SK-N-SH (cell line): ENCODE measurements at regions not wholly inside any gene's neighbourhood (a gene's known extent, or its start where the extent isn't known, plus 50 kb on each side); places are given as distances from the start of the nearest gene placed in this dataset.

Experiments
- CTCF ChIA-PET: fragments of 300-600, 350-600 bp; formaldehyde crosslinking; extraction: SDS; loops from one replicate; lab custom pipeline; 2021; lab: Yijun Ruan, JAX
- POLR2A ChIA-PET: fragments of 350-600 bp; sonication (Branson Sonifier 250); formaldehyde crosslinking; extraction: SDS; loops from one replicate; lab custom pipeline; 2020; ENCODE audit warnings: antibody characterized with exemption, inconsistent platforms; lab: Yijun Ruan, JAX
- DNase-seq: peaks from one replicate; pipeline ENCODE4 v3.0.0; 2012
- H2AFZ ChIP-seq: fragments of 200-600 bp; sonication (generic); 2 replicates; pipeline ENCODE4 v1.8.1; 2016; ENCODE audit warnings: antibody characterized with exemption, mild to moderate bottlenecking, low read depth
- H3F3A ChIP-seq: fragments of 200-600 bp; sonication (generic); replicated peaks from 2 replicates; pipeline ENCODE3; 2016; ENCODE audit warnings: antibody characterized with exemption, mild to moderate bottlenecking; ENCODE audit not compliant: insufficient read depth
- H3K27ac ChIP-seq, 2 experiments: fragments of 200-500 bp in 1 of 2; fragments of 200-600 bp in 1 of 2; sonication (Bioruptor generic) in 1 of 2; sonication (generic), shearing (Covaris generic) in 1 of 2; 2 replicates each; pipeline versions ENCODE4 v1.5.1 to v1.6.1; 2014 to 2016; ENCODE audit warnings: low read depth in 2 of 2, inconsistent platforms in 1 of 2, low read length in 1 of 2, mild to moderate bottlenecking in 1 of 2, mixed read lengths in 1 of 2
- H3K27me3 ChIP-seq: fragments of 200-600 bp; sonication (generic), shearing (Covaris generic); 2 replicates; pipeline ENCODE4 v1.6.1; 2016; ENCODE audit warnings: mixed run types; ENCODE audit not compliant: insufficient read depth
- H3K36me3 ChIP-seq, 2 experiments: fragments of 200-500 bp in 1 of 2; fragments of 200-600 bp in 1 of 2; sonication (Bioruptor generic) in 1 of 2; sonication (generic) in 1 of 2; replicated peaks in 1 of 2; 2 replicates each; pipeline versions ENCODE3 to v1.5.1; 2014 to 2016; ENCODE audit warnings: low read length in 1 of 2, mild to moderate bottlenecking in 1 of 2; ENCODE audit not compliant: insufficient read depth in 2 of 2, control insufficient read depth in 1 of 2
- H3K4me1 ChIP-seq, 2 experiments: fragments of 200-500 bp in 1 of 2; fragments of 200-600 bp in 1 of 2; sonication (Bioruptor generic) in 1 of 2; sonication (generic), shearing (Covaris generic) in 1 of 2; 2 replicates each; pipeline versions ENCODE4 v1.5.1 to v1.6.1; 2014 to 2016; ENCODE audit warnings: low read depth in 1 of 2, low read length in 1 of 2, mixed run types in 1 of 2; ENCODE audit not compliant: insufficient read depth in 2 of 2, control insufficient read depth in 1 of 2
- H3K4me2 ChIP-seq: fragments of 200-600 bp; sonication (generic), shearing (Covaris generic); 2 replicates; pipeline ENCODE4 v1.6.1; 2017; ENCODE audit warnings: mixed run types
- H3K4me3 ChIP-seq, 2 experiments: fragments of 200-500 bp in 1 of 2; fragments of 200-600 bp in 1 of 2; sonication (Bioruptor generic) in 1 of 2; sonication (generic), shearing (Covaris generic) in 1 of 2; 2 replicates each; pipeline versions ENCODE4 v1.5.1 to v1.8.1; 2014 to 2016; ENCODE audit warnings: low read depth in 2 of 2, inconsistent platforms in 1 of 2, low read length in 1 of 2, mild to moderate bottlenecking in 1 of 2, mixed read lengths in 1 of 2, moderate library complexity in 1 of 2
- H3K79me2 ChIP-seq: fragments of 200-600 bp; sonication (generic); 2 replicates; pipeline ENCODE4 v1.8.1; 2017; ENCODE audit warnings: mild to moderate bottlenecking; ENCODE audit not compliant: insufficient read depth
- H3K9ac ChIP-seq: fragments of 200-600 bp; sonication (generic); 2 replicates; pipeline ENCODE4 v1.6.1; 2017; ENCODE audit warnings: mixed run types
- H3K9me2 ChIP-seq: fragments of 200-600 bp; sonication (generic); 2 replicates; pipeline ENCODE4 v1.6.1; 2017; ENCODE audit warnings: mixed run types
- H3K9me3 ChIP-seq: fragments of 200-600 bp; sonication (generic); 2 replicates; pipeline ENCODE4 v1.6.1; 2017; ENCODE audit warnings: mixed run types, mild to moderate bottlenecking, moderate library complexity
- H4K20me1 ChIP-seq: fragments of 200-600 bp; sonication (generic); 2 replicates; pipeline ENCODE4 v1.6.1; 2017; ENCODE audit warnings: mild to moderate bottlenecking, mixed run types; ENCODE audit not compliant: insufficient read depth
- ELF1 ChIP-seq: IDR thresholded peaks from 2 replicates; pipeline ENCODE4 v1.4.0; 2012
- EP300 ChIP-seq, 2 experiments: IDR thresholded peaks; 2 replicates each; pipeline versions ENCODE4 v1.4.0 to v1.6.1; 2012; ENCODE audit warnings: borderline replicate concordance in 1 of 2, low read depth in 1 of 2, low read length in 1 of 2
- EZH2phosphoT487 ChIP-seq: fragments of 200-600 bp; sonication (generic); IDR thresholded peaks from 2 replicates; pipeline ENCODE4 v1.6.1; 2017; ENCODE audit warnings: low read depth, mixed run types, mild to moderate bottlenecking, antibody characterized with exemption, moderate library complexity, borderline replicate concordance
- FOXJ3 ChIP-seq: sonication (generic); formaldehyde crosslinking; IDR thresholded peaks from 2 replicates; pipeline ENCODE4 v1.5.1; 2020; ENCODE audit warnings: mild to moderate bottlenecking, missing genetic modification reagents
- FOXM1 ChIP-seq: IDR thresholded peaks from 2 replicates; pipeline ENCODE4 v1.4.0; 2012; ENCODE audit warnings: low read depth, mild to moderate bottlenecking
- GABPA ChIP-seq: IDR thresholded peaks from 2 replicates; pipeline ENCODE4 v1.4.0; 2012; ENCODE audit warnings: low read depth, mild to moderate bottlenecking
- IRF3 ChIP-seq: fragments of 150-350 bp; IDR thresholded peaks from 2 replicates; pipeline ENCODE4 v1.6.1; 2016; ENCODE audit warnings: mild to moderate bottlenecking, low read depth, low read length
- JUND ChIP-seq: IDR thresholded peaks from 2 replicates; pipeline ENCODE4 v1.4.0; 2012
- MEF2A ChIP-seq: IDR thresholded peaks from 2 replicates; pipeline ENCODE4 v1.4.0; 2012; ENCODE audit warnings: low read depth, borderline replicate concordance
- MXI1 ChIP-seq: IDR thresholded peaks from 2 replicates; pipeline ENCODE4 v1.6.1; 2012; ENCODE audit warnings: mild to moderate bottlenecking, low read depth, low read length, improper control_type of control experiment
- NRF1 ChIP-seq: IDR thresholded peaks from 2 replicates; pipeline ENCODE4 v1.6.1; 2012; ENCODE audit warnings: low read depth, mild to moderate bottlenecking, low read length
- RCOR1 ChIP-seq: fragments of 150-350 bp; IDR thresholded peaks from 2 replicates; pipeline ENCODE4 v1.6.1; 2017; ENCODE audit warnings: antibody characterized with exemption, low read length
- REST ChIP-seq: IDR thresholded peaks from 2 replicates; pipeline ENCODE4 v1.6.1; 2012; ENCODE audit warnings: mild to moderate bottlenecking, low read depth, low read length, moderate library complexity
- RFX5 ChIP-seq: IDR thresholded peaks from 2 replicates; pipeline ENCODE4 v1.6.1; 2012; ENCODE audit warnings: mild to moderate bottlenecking, improper control_type of control experiment, low read length
- RXRA ChIP-seq: IDR thresholded peaks from 2 replicates; pipeline ENCODE4 v1.4.0; 2012; ENCODE audit warnings: low read depth, mild to moderate bottlenecking, borderline replicate concordance
- SIN3A ChIP-seq: IDR thresholded peaks from 2 replicates; pipeline ENCODE4 v1.6.1; 2012; ENCODE audit warnings: low read depth, mild to moderate bottlenecking, low read length, moderate library complexity, borderline replicate concordance
- SMC3 ChIP-seq: IDR thresholded peaks from 2 replicates; pipeline ENCODE4 v1.6.1; 2012; ENCODE audit warnings: low read depth, low read length, improper control_type of control experiment
- TCF12 ChIP-seq: IDR thresholded peaks from 2 replicates; pipeline ENCODE4 v1.4.0; 2012
- USF1 ChIP-seq: IDR thresholded peaks from 2 replicates; pipeline ENCODE4 v1.4.0; 2012; ENCODE audit warnings: low read depth, borderline replicate concordance
- YY1 ChIP-seq: IDR thresholded peaks from 2 replicates; pipeline ENCODE4 v1.4.0; 2012; ENCODE audit warnings: low read depth, mild to moderate bottlenecking
- WGBS: methylation state at CpG from one replicate; pipeline ENCODE4 v1.1.6; 2017; ENCODE audit warnings: low lambda C conversion rate; 5-methylcytosine and 5-hydroxymethylcytosine counted together
- TF ChIP-seq, protein P1 (sequence below): IDR thresholded peaks from 2 replicates; pipeline ENCODE4 v1.4.0; 2012; ENCODE audit warnings: low read depth, borderline replicate concordance

DNA sequence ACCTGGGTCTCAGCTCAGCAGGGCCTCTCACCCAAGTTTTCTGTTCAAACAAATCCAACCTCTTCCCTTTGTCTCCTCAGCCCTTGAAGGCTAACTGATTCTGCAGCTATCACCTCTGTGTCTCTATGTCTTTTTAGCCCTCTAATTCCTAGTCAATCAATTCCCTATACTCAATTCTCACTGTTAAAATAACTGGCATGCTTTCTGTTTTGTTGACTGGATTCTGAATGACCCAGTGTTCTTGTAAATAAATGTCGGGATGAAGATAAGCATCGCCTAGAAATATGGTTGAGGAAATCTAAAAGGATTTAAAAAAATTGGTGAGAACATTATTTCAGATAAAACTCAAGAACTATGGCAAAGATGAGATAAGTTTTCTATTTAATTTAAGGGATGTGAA is 210.2 kb downstream of the ICE1 start (continued):
- TF ChIP-seq IRF3 (no peak), RFX5 (no peak), YY1 (no peak)
- TF ChIP-seq, protein P1, sequence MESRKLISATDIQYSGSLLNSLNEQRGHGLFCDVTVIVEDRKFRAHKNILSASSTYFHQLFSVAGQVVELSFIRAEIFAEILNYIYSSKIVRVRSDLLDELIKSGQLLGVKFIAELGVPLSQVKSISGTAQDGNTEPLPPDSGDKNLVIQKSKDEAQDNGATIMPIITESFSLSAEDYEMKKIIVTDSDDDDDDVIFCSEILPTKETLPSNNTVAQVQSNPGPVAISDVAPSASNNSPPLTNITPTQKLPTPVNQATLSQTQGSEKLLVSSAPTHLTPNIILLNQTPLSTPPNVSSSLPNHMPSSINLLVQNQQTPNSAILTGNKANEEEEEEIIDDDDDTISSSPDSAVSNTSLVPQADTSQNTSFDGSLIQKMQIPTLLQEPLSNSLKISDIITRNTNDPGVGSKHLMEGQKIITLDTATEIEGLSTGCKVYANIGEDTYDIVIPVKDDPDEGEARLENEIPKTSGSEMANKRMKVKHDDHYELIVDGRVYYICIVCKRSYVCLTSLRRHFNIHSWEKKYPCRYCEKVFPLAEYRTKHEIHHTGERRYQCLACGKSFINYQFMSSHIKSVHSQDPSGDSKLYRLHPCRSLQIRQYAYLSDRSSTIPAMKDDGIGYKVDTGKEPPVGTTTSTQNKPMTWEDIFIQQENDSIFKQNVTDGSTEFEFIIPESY = no peak

DNA sequence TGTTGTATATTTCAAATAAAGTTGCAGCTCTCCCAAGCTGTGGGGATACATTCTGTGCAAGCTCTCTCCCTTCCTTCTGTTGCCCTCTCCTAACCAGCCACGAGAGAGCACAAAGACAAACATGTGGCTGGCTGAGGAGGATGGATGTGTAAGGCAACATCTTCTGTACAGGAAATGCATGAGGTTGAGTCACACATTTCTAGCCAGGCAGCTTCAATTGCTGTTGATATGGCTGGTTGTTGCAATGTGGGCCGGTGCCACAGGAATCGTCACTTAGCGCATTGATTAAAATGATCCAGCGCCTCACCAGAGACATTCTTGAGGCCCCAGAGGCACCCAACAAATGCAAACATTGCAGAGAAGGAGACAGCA is 207.1 kb downstream of the ICE1 start:
- CTCF ChIA-PET = interaction anchor here (0.6 to 0.8 kb wide), 3 partner anchors 14 to 816 kb away, joined by 3 to 6 read pairs (median 3); no protein-coding TSS in a partner anchor
- Histone ChIP-seq H3K79me2 (no peaks in the 10 kb centered on the region), H3K27ac (peak overlapping the region in 1 of 2 experiments; percentile 34; a peak in 1 of 4 replicates), H3K9me2 (no peaks in the 10 kb centered on the region), H3K4me2 (no peak overlapping the region), H3K27me3 (no peaks in the 10 kb centered on the region), H3K4me1 (peaks cover 0 to 7% of the 10 kb centered on the region in 2 experiments; a peak in 1 of 4 replicates), H3K9ac (no peak overlapping the region), H3F3A (no peaks in the 10 kb centered on the region), H3K9me3 (no peaks in the 10 kb centered on the region), H3K36me3 (no peaks in the 10 kb centered on the region), H4K20me1 (no peaks in the 10 kb centered on the region), H2AFZ (no peak overlapping the region), H3K4me3 (no peak overlapping the region)
- 41% methylated on average over 5 of the region's 5 CpGs for WGBS
- no peak for DNase-seq
- POLR2A ChIA-PET = no interaction called here
- no peak for TF ChIP-seq IRF3
- TF ChIP-seq MXI1 = no peak
- TF ChIP-seq ELF1 = no peak
- TF ChIP-seq SIN3A = no peak
- TF ChIP-seq REST = no peak
- TF ChIP-seq TCF12 = no peak
- no peak for TF ChIP-seq NRF1
- TF ChIP-seq RFX5 = no peak
- no peak for TF ChIP-seq RXRA
- TF ChIP-seq EZH2phosphoT487 = no peak
- TF ChIP-seq EP300 (IDR thresholded peaks at IDR 0.05; ENCODE audit: borderline replicate concordance in 1 of 2, low read depth in 1 of 2, low read length in 1 of 2) = no peak
- no peak for TF ChIP-seq FOXM1
- TF ChIP-seq RCOR1 = no peak
- TF ChIP-seq JUND = no peak
- TF ChIP-seq MEF2A = no peak
- TF ChIP-seq GABPA = no peak
- no peak for TF ChIP-seq FOXJ3
- no peak for TF ChIP-seq SMC3
- no peak for TF ChIP-seq USF1
